ENCODE measurements at regions not wholly inside any gene's neighbourhood (a gene's known extent, or its start where the extent isn't known, plus 50 kb on each side); places are given as distances from the start of the nearest gene placed in this dataset.
"Not testable (repeated sequence)": the region's sequence is repeated elsewhere in the genome, so short reads cannot be mapped to it uniquely, and the experiment has no call there.

DNA sequence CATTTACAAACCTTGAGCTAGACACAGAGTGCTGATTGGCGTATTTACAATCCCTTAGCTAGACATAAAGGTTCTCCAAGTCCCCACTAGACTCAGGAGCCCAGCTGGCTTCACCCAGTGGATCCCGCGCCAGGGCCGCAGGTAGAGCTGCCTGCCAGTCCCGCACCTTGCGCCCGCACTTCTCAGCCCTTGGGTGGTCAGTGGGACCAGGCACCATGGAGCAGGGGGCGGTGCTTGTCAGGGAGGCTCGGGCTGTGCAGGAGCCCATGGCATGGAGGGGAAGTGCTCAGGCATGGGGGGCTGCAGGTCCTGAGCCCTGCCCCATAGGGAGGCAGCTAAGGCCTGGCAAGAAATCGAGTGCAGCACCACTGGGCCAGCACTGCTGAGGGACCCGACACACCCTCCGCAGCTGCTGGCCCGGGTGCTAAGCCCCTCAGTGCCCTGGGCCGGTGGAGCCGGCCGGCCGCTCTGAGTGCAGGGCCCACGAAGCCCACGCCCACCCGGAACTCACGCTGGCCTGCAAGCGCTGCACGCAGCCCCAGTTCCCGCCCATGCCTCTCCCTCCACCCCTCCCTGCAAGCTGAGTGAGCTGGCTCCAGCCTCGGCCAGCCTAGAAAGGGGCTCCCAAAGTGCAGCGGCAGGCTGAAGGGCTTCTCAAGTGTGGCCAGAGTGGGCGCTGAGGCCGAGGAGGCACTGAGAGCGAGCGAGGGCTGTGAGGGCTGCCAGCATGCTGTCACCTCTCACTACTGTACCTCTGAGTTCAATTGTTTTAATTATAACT is 1213.9 kb downstream of the OTOL1 start:
- Histone ChIP-seq H3K4ac (ENCODE audit: low read depth, low read length) (no peak overlapping the region), H2BK20ac (ENCODE audit: low read depth, low read length, poor library complexity, severe bottlenecking) (no peak overlapping the region), H2AFZ (ENCODE audit: low read length) (no peak overlapping the region), H3K79me1 (ENCODE audit: insufficient read depth, low read depth, low read length, poor library complexity, severe bottlenecking) (no peaks in the 10 kb centered on the region), H3K4me1 (ENCODE audit: insufficient read depth, low read length) (no peaks in the 10 kb centered on the region), H4K8ac (replicated peaks; ENCODE audit: insufficient read length, low read depth, low read length) (no peak overlapping the region), H3K23ac (ENCODE audit: insufficient read length, low read depth, low read length) (no peak overlapping the region), H4K20me1 (ENCODE audit: control insufficient read depth, insufficient read depth, insufficient read length) (no peaks in the 10 kb centered on the region), H3K27me3 (ENCODE audit: insufficient read depth, low read length) (no peaks in the 10 kb centered on the region), H3K18ac (ENCODE audit: insufficient read length, low read depth, low read length) (no peak overlapping the region), H3K9ac (ENCODE audit: extremely low read depth, insufficient read length, low read length) (no peak overlapping the region), H3K23me2 (ENCODE audit: insufficient read length, low read depth, low read length, poor library complexity, severe bottlenecking) (no peaks in the 10 kb centered on the region), H3T11ph (ENCODE audit: low read length) (no peak overlapping the region), H4K91ac (ENCODE audit: insufficient read length, low read depth, low read length) (no peak overlapping the region), H3K4me2 (ENCODE audit: insufficient read depth, insufficient read length, low read length) (no peak overlapping the region), H2BK120ac (ENCODE audit: low read depth, low read length, poor library complexity, severe bottlenecking) (no peak overlapping the region), H2AK5ac (ENCODE audit: insufficient read length, low read length) (no peak overlapping the region), H3K56ac (ENCODE audit: insufficient read length, low read depth, low read length) (no peak overlapping the region), H4K5ac (ENCODE audit: insufficient read length, low read depth, low read length) (no peak overlapping the region), H2BK15ac (ENCODE audit: low read depth, low read length) (no peak overlapping the region), H3K9me3 (ENCODE audit: control insufficient read depth, low read depth, low read length) (no peaks in the 10 kb centered on the region), H3K14ac (ENCODE audit: insufficient read depth, low read length) (no peak overlapping the region), H2BK12ac (ENCODE audit: insufficient read length, low read depth, low read length) (no peak overlapping the region), H2BK5ac (ENCODE audit: insufficient read length, low read length) (no peak overlapping the region), H3K27ac (ENCODE audit: insufficient read length, low read depth, low read length) (no peak overlapping the region), H3K79me2 (ENCODE audit: insufficient read depth, low read length) (no peaks in the 10 kb centered on the region)
- H3K36me3 Mint-ChIP-seq (ENCODE audit: insufficient read depth in 1 of 3, low read depth in 3 of 3), result peaks cover 10 to 15% (median 11%) of the 10 kb centered on the region in 3 experiments
- DNase-seq, result no peak
- no peak for TF ChIP-seq CTCF (conservative IDR thresholded peaks at IDR 0.05)
- no peaks in the 10 kb centered on the region; the same call in 1 of the 2 replicates for H3K27me3 Mint-ChIP-seq (ENCODE audit: low read depth)
- peaks cover 9 to 10% of the 10 kb centered on the region in 2 experiments; a peak in 4 of 5 replicates for H3K9me3 Mint-ChIP-seq
- no peak overlapping the region for H3K4me3 Mint-ChIP-seq
- H3K27ac Mint-ChIP-seq, result no peak overlapping the region
- WGBS (ENCODE audit: extremely low coverage, insufficient read length, low lambda C conversion rate), result no CpG with 5 or more reads among the region's 30 CpGs
- H3K4me1 Mint-ChIP-seq, result peaks cover 0 to 15% of the 10 kb centered on the region in 2 experiments; a peak in 2 of 4 replicates

DNA sequence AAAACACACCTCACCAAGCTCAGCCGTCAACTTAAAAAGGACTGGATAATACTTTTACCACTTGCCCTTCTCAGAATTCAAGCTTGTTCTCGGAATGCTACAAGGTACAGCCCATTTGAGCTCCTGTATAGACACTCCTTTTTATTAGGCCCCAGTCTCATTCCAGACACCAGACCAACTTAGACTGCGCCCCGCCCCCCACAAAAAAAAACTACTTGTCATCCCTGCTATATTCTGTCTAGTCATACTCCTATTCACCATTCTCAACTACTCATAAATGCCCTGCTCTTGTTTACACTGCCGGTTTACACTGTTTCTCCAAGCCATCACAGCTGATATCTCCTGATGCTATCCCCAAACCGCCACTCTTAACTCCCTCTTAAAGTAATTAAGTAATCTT is 1220.5 kb downstream of the OTOL1 start:
- H2AK5ac ChIP-seq (ENCODE audit: insufficient read length, low read length); H3K9ac ChIP-seq (ENCODE audit: extremely low read depth, insufficient read length, low read length); DNase-seq; H2AFZ ChIP-seq (ENCODE audit: low read length); H3T11ph ChIP-seq (ENCODE audit: low read length); H3K4ac ChIP-seq (ENCODE audit: low read depth, low read length); H3K9me3 Mint-ChIP-seq; H3K27me3 ChIP-seq (ENCODE audit: insufficient read depth, low read length); H3K4me3 Mint-ChIP-seq; H4K5ac ChIP-seq (ENCODE audit: insufficient read length, low read depth, low read length); H3K18ac ChIP-seq (ENCODE audit: insufficient read length, low read depth, low read length); H3K36me3 Mint-ChIP-seq (ENCODE audit: insufficient read depth in 1 of 3, low read depth in 3 of 3); H2BK120ac ChIP-seq (ENCODE audit: low read depth, low read length, poor library complexity, severe bottlenecking); H3K23me2 ChIP-seq (ENCODE audit: insufficient read length, low read depth, low read length, poor library complexity, severe bottlenecking); H3K27ac Mint-ChIP-seq; H3K79me2 ChIP-seq (ENCODE audit: insufficient read depth, low read length); H4K20me1 ChIP-seq (ENCODE audit: control insufficient read depth, insufficient read depth, insufficient read length); H2BK15ac ChIP-seq (ENCODE audit: low read depth, low read length); H2BK20ac ChIP-seq (ENCODE audit: low read depth, low read length, poor library complexity, severe bottlenecking); H3K9me3 ChIP-seq (ENCODE audit: control insufficient read depth, low read depth, low read length); H2BK5ac ChIP-seq (ENCODE audit: insufficient read length, low read length); H3K14ac ChIP-seq (ENCODE audit: insufficient read depth, low read length); H3K27me3 Mint-ChIP-seq (ENCODE audit: low read depth); H3K79me1 ChIP-seq (ENCODE audit: insufficient read depth, low read depth, low read length, poor library complexity, severe bottlenecking); H3K4me2 ChIP-seq (ENCODE audit: insufficient read depth, insufficient read length, low read length); H3K27ac ChIP-seq (ENCODE audit: insufficient read length, low read depth, low read length); H3K23ac ChIP-seq (ENCODE audit: insufficient read length, low read depth, low read length); H4K91ac ChIP-seq (ENCODE audit: insufficient read length, low read depth, low read length); H2BK12ac ChIP-seq (ENCODE audit: insufficient read length, low read depth, low read length); H4K8ac ChIP-seq (replicated peaks; ENCODE audit: insufficient read length, low read depth, low read length); H3K56ac ChIP-seq (ENCODE audit: insufficient read length, low read depth, low read length); H3K4me1 ChIP-seq (ENCODE audit: insufficient read depth, low read length): not testable (repeated sequence)
- no CpG with 5 or more reads among the region's 6 CpGs for WGBS (ENCODE audit: extremely low coverage, insufficient read length, low lambda C conversion rate)
- peaks cover 8 to 15% of the 10 kb centered on the region in 2 experiments for H3K4me1 Mint-ChIP-seq

All from H9 (cell line).